ENCODE measurements at regions not wholly inside any gene's neighbourhood (a gene's known extent, or its start where the extent isn't known, plus 50 kb on each side); places are given as distances from the start of the nearest gene placed in this dataset.

GRCh38 chr3:65279225-65279782 lies 591.5 kb upstream of the ADAMTS9 start:
- H3K27me3 Mint-ChIP-seq (ENCODE audit: low read depth): peaks cover 27% of the 10 kb centered on the region
- TF ChIP-seq, protein P1, sequence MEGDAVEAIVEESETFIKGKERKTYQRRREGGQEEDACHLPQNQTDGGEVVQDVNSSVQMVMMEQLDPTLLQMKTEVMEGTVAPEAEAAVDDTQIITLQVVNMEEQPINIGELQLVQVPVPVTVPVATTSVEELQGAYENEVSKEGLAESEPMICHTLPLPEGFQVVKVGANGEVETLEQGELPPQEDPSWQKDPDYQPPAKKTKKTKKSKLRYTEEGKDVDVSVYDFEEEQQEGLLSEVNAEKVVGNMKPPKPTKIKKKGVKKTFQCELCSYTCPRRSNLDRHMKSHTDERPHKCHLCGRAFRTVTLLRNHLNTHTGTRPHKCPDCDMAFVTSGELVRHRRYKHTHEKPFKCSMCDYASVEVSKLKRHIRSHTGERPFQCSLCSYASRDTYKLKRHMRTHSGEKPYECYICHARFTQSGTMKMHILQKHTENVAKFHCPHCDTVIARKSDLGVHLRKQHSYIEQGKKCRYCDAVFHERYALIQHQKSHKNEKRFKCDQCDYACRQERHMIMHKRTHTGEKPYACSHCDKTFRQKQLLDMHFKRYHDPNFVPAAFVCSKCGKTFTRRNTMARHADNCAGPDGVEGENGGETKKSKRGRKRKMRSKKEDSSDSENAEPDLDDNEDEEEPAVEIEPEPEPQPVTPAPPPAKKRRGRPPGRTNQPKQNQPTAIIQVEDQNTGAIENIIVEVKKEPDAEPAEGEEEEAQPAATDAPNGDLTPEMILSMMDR (IDR thresholded peaks at IDR 0.05; ENCODE audit: unreplicated experiment): no peak
- H3K27ac Mint-ChIP-seq: no peak overlapping the region
- no peaks in the 10 kb centered on the region for H3K4me1 Mint-ChIP-seq
- H3K9me3 Mint-ChIP-seq: no peaks in the 10 kb centered on the region
- H3K4me3 Mint-ChIP-seq: no peak overlapping the region
- DNase-seq (ENCODE audit: low spot score in 2 of 2, unreplicated experiment in 2 of 2): no peak
- H3K36me3 Mint-ChIP-seq: no peaks in the 10 kb centered on the region

- Mint-ChIP-seq H3K27ac (no peak overlapping the region), H3K9me3 (no peaks in the 10 kb centered on the region), H3K36me3 (no peaks in the 10 kb centered on the region), H3K4me1 (no peaks in the 10 kb centered on the region), H3K4me3 (no peak overlapping the region), H3K27me3 (ENCODE audit: low read depth) (peaks cover 18% of the 10 kb centered on the region)
- no peak for DNase-seq (ENCODE audit: low spot score in 2 of 2, unreplicated experiment in 2 of 2)
- TF ChIP-seq, protein P1 (IDR thresholded peaks at IDR 0.05; ENCODE audit: unreplicated experiment): no peak
Measured at GRCh38 chr3:65277798-65278197, 590.0 kb upstream of the ADAMTS9 start.

DNA sequence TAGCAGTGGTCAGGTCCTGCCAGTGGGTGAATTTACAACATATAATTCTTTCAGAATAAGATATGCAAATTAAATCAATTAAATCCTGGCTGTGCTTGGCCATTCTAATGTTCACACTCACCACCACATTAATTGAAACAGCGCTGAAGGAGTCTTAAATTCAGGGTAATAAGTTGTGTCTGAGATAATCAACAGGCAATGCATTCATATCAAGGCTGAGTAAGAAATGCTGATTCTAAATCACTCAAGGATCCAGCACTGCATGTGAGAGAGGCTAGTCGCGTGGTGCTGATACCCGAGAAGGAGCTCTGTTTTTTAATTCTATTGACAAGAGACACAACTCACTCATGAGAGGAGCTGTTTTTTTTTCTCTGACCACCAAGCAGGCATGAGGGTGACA lies 588.8 kb upstream of the ADAMTS9 start:
- no peak overlapping the region for H3K4me3 Mint-ChIP-seq
- peaks cover 14% of the 10 kb centered on the region for H3K27me3 Mint-ChIP-seq (ENCODE audit: low read depth)
- no peak for DNase-seq (ENCODE audit: low spot score in 2 of 2, unreplicated experiment in 2 of 2)
- H3K36me3 Mint-ChIP-seq: no peaks in the 10 kb centered on the region
- H3K4me1 Mint-ChIP-seq: no peaks in the 10 kb centered on the region
- no peaks in the 10 kb centered on the region for H3K9me3 Mint-ChIP-seq
- H3K27ac Mint-ChIP-seq: no peak overlapping the region
- TF ChIP-seq, protein P1 (IDR thresholded peaks at IDR 0.05; ENCODE audit: unreplicated experiment): no peak

DNA sequence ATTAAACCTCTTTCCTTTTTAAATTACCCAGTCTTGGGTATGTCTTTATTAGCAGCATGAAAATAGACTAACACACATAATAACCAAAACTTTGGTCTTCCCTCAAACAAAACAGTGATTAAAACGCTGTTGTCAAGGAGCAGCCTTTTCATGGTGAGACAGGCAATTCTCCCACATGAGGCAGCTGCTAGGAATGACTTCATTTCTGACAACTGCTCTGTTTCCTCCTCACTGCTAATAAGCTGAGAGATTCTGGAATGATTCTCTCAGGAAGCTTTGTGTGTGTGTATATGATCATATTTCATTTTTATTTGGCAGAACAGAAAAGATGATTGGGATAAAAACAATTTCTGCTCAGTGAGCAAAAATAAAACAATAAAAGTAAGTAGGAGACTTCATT lies 580.6 kb upstream of the ADAMTS9 start:
- H3K4me1 Mint-ChIP-seq: peaks cover 7% of the 10 kb centered on the region
- no peaks in the 10 kb centered on the region for H3K9me3 Mint-ChIP-seq
- no peak overlapping the region for H3K4me3 Mint-ChIP-seq
- DNase-seq (ENCODE audit: low spot score in 2 of 2, unreplicated experiment in 2 of 2): no peak
- TF ChIP-seq, protein P1 (IDR thresholded peaks at IDR 0.05; ENCODE audit: unreplicated experiment): no peak
- H3K27ac Mint-ChIP-seq: peak overlapping the region; percentile 17
- peaks cover 1% of the 10 kb centered on the region for H3K36me3 Mint-ChIP-seq
- no peaks in the 10 kb centered on the region for H3K27me3 Mint-ChIP-seq (ENCODE audit: low read depth)

DNA sequence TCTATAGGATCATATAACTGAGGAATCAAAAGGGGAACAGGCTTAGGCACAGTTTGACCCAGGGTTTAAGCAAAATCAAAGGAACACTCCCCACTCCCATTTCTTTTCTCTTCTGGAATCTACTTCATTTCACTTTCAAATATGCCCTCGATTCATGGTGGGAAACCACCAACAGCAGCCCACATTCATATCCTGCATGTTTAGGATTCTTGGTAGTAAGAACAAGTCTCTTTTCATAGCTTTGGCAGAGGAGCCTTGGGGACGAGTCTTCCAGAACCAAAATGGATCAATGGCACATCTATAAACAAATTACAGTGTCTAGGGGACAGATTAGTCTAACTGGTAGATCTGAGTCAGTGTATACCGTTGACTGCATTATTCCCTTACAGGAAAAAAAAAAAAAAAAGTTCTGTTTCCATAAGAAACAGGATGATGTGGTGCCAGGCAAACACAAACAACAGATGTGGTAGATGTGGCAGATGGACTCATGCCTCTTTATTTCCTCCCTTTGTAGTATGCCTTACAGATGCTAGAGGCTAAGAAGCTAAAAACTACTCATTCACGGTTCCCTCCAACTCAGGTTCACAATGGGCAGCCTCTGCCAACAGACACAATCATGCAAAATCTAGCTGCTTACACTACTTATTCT lies 578.3 kb upstream of the ADAMTS9 start:
- Mint-ChIP-seq H3K36me3 (peaks cover 8% of the 10 kb centered on the region), H3K27me3 (ENCODE audit: low read depth) (no peaks in the 10 kb centered on the region), H3K4me1 (peaks cover 7% of the 10 kb centered on the region), H3K27ac (no peak overlapping the region), H3K4me3 (no peak overlapping the region), H3K9me3 (peaks cover 8% of the 10 kb centered on the region)
- TF ChIP-seq, protein P1 (IDR thresholded peaks at IDR 0.05; ENCODE audit: unreplicated experiment): no peak
- DNase-seq (ENCODE audit: low spot score in 2 of 2, unreplicated experiment in 2 of 2): no peak
